Activated CD8-positive, alpha-beta memory T cell treated with anti-CD3 and anti-CD28 coated beads for 36 hours (primary cell): ENCODE measurements at regions not wholly inside any gene's neighbourhood (a gene's known extent, or its start where the extent isn't known, plus 50 kb on each side); places are given as distances from the start of the nearest gene placed in this dataset.

Source experiments
- CTCF ChIA-PET: fragments of 350-600 bp; sonication (Branson Sonifier 250); formaldehyde crosslinking; loops from one replicate; lab custom pipeline; 2021; ENCODE audit warnings: antibody characterized with exemption; lab: Charles Lee
- POLR2A ChIA-PET: fragments of 350-600 bp; sonication (Branson Sonifier 250); formaldehyde crosslinking; loops from one replicate; lab custom pipeline; 2021; ENCODE audit warnings: antibody characterized with exemption; lab: Charles Lee

- ChIA-PET CTCF (interaction anchor here (0.7 kb wide), 1 partner anchor 868 kb away, joined by 5 read pairs; no protein-coding TSS in a partner anchor), POLR2A (no interaction called here)
These were observed 804.3 kb upstream of the ACVR2A start for GRCh38 chr2:147040298-147041120.

DNA sequence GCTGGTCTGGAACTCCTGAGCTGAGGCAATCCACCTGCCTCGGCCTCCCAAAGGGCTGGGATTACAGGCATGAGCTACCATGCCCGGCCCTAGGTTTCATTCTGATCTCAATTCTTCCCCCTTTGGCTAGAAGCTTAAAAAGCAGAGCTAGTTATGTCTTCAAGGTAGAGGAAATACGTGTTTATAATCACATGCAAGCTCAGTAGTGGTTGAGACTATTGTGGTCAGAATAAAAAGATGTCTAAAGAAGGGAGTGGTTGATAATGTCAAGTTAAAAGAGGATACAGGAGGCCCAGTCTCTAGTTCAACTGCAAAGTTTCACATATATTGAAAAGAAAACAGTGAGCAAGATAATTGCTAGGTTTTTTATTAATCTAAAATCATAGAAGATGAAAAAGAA lies 807.8 kb upstream of the ACVR2A start:
- CTCF ChIA-PET: no interaction called here
- POLR2A ChIA-PET: no interaction called here

- CTCF ChIA-PET: no interaction called here
These were observed 811.8 kb upstream of the ACVR2A start for GRCh38 chr2:147033044-147033443.

DNA sequence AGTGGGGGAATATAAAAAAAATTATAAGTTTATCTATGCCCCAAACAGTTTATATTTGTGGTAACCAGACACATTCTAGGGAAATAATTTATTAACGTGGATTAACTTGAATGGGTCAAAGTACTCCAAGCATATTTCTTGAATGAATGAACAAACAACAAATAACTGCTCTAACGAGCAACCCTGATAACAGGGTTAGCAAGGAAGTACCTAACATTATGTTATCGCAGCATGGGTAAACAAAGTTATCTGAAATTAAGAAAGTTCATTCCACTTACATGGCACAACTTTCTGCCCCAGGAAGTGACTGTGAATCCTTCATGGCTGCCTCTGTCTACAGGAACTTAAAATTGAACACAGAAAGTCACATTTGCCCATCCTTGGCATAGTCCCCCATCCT lies 812.9 kb upstream of the ACVR2A start:
- CTCF ChIA-PET: no interaction called here
- POLR2A ChIA-PET: no interaction called here

More at GRCh38 chr2:147033044-147033443, 811.8 kb upstream of the ACVR2A start:
- POLR2A ChIA-PET: no interaction called here

DNA sequence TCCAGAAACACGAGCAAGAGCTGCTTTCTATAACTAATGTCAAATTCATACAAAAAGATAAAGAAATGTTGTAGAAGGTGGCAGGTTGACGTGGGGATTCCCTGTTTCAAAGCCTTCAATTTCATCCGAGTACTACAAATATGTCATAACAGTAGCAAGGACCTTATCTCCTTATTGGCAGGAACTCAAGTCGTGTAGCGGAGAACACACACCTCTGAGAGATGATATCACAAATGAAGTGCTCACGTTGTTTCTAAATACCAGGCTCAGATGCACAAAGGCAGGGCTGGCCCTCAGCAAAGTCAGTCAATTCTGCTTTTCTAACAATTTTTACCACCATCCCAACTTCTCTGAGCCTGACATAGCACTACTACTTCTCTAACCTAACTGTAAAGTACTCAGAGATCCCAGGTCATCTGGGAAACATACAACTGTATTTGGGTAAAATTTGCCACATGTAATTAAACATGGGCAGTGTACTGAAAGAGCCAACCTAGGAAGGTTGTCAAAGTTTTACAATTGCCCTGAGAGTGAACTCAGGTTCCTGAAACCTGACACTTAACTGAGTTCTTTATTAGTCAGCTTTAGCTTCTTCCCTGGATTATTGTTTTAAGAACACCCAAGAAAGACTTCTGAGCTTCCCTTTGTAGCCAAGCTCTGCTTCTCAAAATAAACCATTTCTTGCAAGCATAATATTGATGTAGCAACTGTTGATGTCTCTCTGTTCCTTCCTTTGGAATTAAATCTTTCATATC lies 813.7 kb upstream of the ACVR2A start:
- ChIA-PET POLR2A (no interaction called here), CTCF (no interaction called here)

GRCh38 chr2:147027436-147027835 lies 817.4 kb upstream of the ACVR2A start:
- ChIA-PET POLR2A (no interaction called here), CTCF (no interaction called here)

- POLR2A ChIA-PET: no interaction called here
- CTCF ChIA-PET: no interaction called here
These were observed 818.0 kb upstream of the ACVR2A start for GRCh38 chr2:147026664-147027295.

DNA sequence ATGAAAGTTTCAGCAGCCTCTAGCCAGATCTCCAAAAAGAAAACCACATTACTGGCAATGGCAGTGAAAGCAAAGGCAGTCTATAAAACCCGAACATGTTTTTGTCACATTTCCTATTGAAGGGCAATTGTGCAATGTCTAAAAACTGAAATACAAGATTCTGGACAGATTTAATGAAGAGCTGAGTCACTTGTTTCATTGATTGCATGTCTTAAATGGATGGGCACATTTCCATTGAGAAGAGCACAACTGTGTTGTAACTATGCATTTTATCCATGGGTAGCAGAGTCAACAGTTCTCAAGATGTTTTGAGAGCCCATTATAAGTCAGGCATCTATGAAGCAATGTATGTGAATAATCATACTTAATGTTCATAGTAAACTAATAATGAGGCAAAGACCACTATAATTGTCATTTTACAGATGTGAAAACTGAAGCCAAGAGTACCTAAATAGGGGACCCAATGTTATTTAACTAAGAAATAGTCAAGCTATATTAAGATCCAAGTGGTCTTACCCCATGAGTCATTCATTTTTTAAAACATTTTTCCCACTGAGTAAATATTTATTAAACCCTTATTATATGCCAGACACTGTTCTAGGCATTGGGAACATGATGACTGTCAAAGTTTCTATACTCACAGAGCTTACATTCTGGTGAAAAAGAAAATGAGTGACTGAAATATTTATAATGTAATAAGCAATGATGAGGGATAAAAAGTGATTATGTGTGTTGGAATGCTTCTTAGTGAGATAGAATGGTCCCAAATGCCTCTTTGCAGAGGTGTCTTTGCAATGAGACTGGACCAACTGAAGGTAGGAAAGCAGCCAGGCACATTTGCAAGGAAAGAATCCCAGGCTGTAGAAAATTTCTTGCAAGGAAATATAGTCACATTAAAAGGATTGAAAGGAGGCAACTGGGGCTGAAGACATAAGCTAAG lies 818.9 kb upstream of the ACVR2A start:
- POLR2A ChIA-PET: no interaction called here
- CTCF ChIA-PET: no interaction called here

GRCh38 chr2:147019311-147019710 lies 825.5 kb upstream of the ACVR2A start:
- ChIA-PET POLR2A (no interaction called here), CTCF (no interaction called here)

GRCh38 chr2:147017951-147018645 lies 826.7 kb upstream of the ACVR2A start:
- ChIA-PET POLR2A (no interaction called here), CTCF (no interaction called here)

DNA sequence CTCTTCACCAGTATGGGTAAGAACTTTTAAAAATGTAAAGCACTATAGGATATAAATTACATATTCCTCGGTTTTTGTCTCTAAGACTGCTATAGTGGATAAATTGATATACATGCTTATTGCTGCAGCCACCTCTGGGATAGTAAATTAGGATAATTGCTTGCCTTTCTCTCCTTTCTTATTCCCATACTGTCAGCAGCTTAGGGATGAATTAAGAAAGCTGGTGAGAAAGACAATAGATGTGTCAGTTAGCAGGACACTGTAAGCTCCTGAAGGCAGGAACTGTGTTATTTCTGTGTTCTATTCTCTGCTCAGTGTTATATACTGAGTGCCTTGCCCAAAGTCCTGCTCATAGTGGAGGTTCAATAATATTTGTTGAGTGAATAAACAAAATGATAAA lies 828.6 kb upstream of the ACVR2A start:
- CTCF ChIA-PET: no interaction called here

DNA sequence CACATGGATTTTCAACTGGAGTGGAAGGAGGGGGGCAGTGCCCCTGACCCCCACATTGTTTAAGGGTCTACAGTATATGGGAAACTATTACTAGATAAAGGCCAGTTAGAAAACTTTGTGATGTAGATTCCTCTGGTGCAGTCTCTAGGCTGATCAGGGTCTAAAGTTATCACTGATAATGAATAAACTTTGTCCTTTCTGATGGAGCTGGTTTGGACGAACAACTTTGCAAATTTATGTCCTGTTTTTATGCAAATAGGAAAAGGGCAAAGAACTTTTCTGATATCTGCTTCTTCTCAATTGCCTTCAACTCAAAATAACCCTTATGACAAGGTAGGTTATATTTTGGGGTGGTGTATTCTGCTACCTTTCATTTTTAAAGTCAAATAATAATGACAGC lies 829.2 kb upstream of the ACVR2A start:
- CTCF ChIA-PET: no interaction called here
- POLR2A ChIA-PET: no interaction called here

More for the DNA sequence above, 828.6 kb upstream of the ACVR2A start:
- POLR2A ChIA-PET: no interaction called here

- CTCF ChIA-PET: no interaction called here
These were observed 831.0 kb upstream of the ACVR2A start for GRCh38 chr2:147013696-147014392.

GRCh38 chr2:147008481-147008880 lies 836.3 kb upstream of the ACVR2A start:
- ChIA-PET CTCF (no interaction called here), POLR2A (no interaction called here)

More at GRCh38 chr2:147013696-147014392, 831.0 kb upstream of the ACVR2A start:
- POLR2A ChIA-PET: no interaction called here

- ChIA-PET POLR2A (no interaction called here), CTCF (no interaction called here)
These were observed 838.1 kb upstream of the ACVR2A start for GRCh38 chr2:147006736-147007141.

DNA sequence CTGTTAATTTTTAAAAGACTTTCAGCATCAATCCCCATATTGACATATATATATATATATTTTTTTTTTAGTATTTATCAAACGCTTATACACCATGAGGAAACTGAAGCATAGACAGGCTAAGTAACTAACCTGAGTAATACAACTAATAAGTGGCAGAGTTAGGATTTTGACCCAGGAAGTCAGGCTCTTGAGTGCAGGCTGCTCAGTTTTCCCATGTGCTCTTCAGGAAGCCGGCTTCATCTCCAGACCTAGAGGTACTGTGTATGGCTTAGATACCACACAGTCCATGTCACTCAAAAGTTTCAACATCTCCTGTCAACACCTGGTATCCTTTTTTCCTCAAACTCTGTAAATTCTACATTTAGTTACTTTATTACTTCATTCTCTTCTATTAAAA lies 841.7 kb upstream of the ACVR2A start:
- ChIA-PET POLR2A (no interaction called here), CTCF (no interaction called here)

- CTCF ChIA-PET: no interaction called here
- POLR2A ChIA-PET: no interaction called here
These were observed 842.6 kb upstream of the ACVR2A start for GRCh38 chr2:147002256-147002655.

DNA sequence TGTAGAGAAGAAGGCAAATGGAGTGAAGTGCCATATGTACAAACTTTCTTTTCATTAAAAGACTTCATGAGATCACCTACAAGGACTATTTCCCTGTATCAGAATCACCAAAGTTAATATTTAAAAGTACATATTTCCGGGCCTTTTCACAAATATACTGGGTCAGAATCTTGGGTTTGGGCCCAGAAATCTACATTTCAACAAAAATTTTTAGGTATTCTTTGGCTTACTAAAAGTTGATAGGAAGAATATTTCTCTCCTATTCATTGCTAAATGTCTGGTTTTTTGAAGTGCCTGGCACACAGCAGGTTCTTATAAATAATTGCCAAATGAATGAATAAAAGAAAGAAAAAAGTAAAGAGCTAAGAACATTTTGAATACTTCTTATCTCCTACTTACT lies 843.8 kb upstream of the ACVR2A start:
- ChIA-PET CTCF (no interaction called here), POLR2A (no interaction called here)
